HUDEP-2 (cell line): ENCODE measurements at regions not wholly inside any gene's neighbourhood (a gene's known extent, or its start where the extent isn't known, plus 50 kb on each side); places are given as distances from the start of the nearest gene placed in this dataset.

Experiments used
- DNase-seq, 76 experiments: peaks; one replicate each; lab custom pipeline; 2025; ENCODE audit not compliant: unreplicated experiment in 76 of 76; lab: John Stamatoyannopoulos, UW

GRCh38 chr2:6676241-6676640, 189.5 kb downstream of the CMPK2 start:
- no peak for DNase-seq

- no peak for DNase-seq
These were observed 188.9 kb downstream of the CMPK2 start for GRCh38 chr2:6676776-6677175.

- DNase-seq, result no peak
These were observed 186.2 kb downstream of the CMPK2 start for GRCh38 chr2:6679471-6679870.

- DNase-seq, result no peak
These were observed 182.2 kb downstream of the CMPK2 start for GRCh38 chr2:6683516-6683915.

- DNase-seq, result no peak
These were observed 180.3 kb downstream of the CMPK2 start for GRCh38 chr2:6685447-6685846.

GRCh38 chr2:6692056-6692455, 173.7 kb downstream of the CMPK2 start:
- no peak for DNase-seq

- no peak for DNase-seq
These were observed 172.9 kb downstream of the CMPK2 start for GRCh38 chr2:6692819-6693218.

- DNase-seq, result no peak
These were observed 171.2 kb downstream of the CMPK2 start for GRCh38 chr2:6694555-6694954.

GRCh38 chr2:6700335-6700734, 165.4 kb downstream of the CMPK2 start:
- no peak for DNase-seq

- DNase-seq, result no peak
These were observed 161.6 kb downstream of the CMPK2 start for GRCh38 chr2:6704077-6704476.

- DNase-seq, result no peak
These were observed 144.3 kb downstream of the CMPK2 start for GRCh38 chr2:6721395-6721794.

- no peak for DNase-seq
These were observed 143.1 kb downstream of the CMPK2 start for GRCh38 chr2:6722574-6722973.

- DNase-seq, result no peak
These were observed 141.7 kb downstream of the CMPK2 start for GRCh38 chr2:6723865-6724604.

GRCh38 chr2:6724605-6725140, 141.0 kb downstream of the CMPK2 start:
- no peak for DNase-seq

- no peak for DNase-seq
These were observed 137.6 kb downstream of the CMPK2 start for GRCh38 chr2:6728156-6728555.

GRCh38 chr2:6730003-6730402, 135.7 kb downstream of the CMPK2 start:
- no peak for DNase-seq

GRCh38 chr2:6730649-6731532, 134.8 kb downstream of the CMPK2 start:
- DNase-seq, result no peak

- DNase-seq, result no peak
These were observed 126.2 kb downstream of the CMPK2 start for GRCh38 chr2:6739547-6739946.

- no peak for DNase-seq
These were observed 124.5 kb downstream of the CMPK2 start for GRCh38 chr2:6741229-6741628.

- no peak for DNase-seq
These were observed 121.7 kb downstream of the CMPK2 start for GRCh38 chr2:6744038-6744437.

- no peak for DNase-seq
These were observed 118.3 kb downstream of the CMPK2 start for GRCh38 chr2:6747433-6747832.
